COR-L47 (cell line): ENCODE measurements at regions not wholly inside any gene's neighbourhood (a gene's known extent, or its start where the extent isn't known, plus 50 kb on each side); places are given as distances from the start of the nearest gene placed in this dataset.
"Not testable (repeated sequence)": the region's sequence is repeated elsewhere in the genome, so short reads cannot be mapped to it uniquely, and the experiment has no call there.

Source experiments
- DNase-seq: peaks from one replicate; lab custom pipeline; 2025; lab: John Stamatoyannopoulos, UW

GRCh38 chr10:106296750-106297392, 867.6 kb downstream of the SORCS1 start:
- DNase-seq: no peak

GRCh38 chr10:106284802-106285587, 879.5 kb downstream of the SORCS1 start:
- DNase-seq: no peak

- DNase-seq: no peak
These were observed 883.5 kb downstream of the SORCS1 start for GRCh38 chr10:106280896-106281460.

GRCh38 chr10:106278383-106278782, 886.1 kb downstream of the SORCS1 start:
- no peak for DNase-seq

DNA sequence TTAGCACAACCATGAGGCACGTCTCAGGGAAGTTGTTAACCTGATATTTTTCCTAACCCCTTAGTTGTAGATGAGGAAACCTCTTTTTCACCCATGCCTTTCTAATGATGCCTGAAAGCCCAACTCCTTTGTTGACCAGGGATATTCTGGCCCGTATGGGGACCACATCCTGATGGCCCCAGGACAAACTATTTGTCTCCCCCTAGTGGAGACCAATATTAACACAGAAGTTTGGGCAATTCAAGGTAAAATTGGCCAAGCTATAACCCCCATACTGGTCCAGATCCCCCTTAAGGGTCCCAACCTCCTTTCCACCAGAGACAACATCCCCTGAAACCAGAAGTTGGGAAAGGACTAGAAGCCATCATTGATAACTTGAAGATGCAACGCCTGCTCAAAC, 893.3 kb downstream of the SORCS1 start:
- DNase-seq: no peak

DNA sequence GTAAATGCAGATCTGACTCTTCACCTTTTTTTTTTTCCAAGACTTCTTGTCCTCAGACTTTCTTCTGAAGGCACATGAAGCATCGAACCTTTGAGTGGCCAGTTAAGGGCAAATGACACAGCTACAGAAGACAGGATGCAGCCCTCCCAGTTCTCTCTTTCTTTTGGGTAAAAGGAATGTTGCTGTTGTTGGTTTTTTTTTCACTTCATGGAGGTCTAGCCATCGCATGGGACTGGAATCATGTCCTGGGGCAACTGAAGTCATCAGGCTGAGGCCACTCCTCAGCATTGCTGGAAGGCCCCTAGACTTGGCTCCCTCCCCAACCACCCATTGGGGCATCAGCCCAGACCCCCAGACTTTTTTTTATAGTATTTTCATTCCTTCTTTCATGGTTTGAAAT, 896.5 kb downstream of the SORCS1 start:
- no peak for DNase-seq

DNA sequence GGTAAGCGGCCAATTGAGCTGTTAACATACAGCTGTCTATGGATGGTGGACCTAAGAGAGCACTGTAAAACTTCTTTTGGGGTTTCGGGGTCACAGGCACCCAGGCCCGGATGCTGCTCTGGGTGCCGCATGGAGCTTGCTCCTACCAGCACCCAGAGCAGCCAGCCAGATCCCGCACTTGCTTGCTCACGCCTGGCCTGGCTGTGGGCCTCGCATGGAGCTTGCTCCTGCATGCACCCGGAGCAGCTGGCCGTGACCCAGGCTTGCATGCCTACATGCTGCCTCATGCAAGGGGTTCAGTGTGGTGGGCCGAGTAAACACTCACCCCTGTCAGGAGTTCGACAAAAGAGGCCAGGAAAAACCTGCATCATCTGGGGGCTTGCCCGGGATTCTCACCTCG, 896.9 kb downstream of the SORCS1 start:
- DNase-seq: no peak

DNA sequence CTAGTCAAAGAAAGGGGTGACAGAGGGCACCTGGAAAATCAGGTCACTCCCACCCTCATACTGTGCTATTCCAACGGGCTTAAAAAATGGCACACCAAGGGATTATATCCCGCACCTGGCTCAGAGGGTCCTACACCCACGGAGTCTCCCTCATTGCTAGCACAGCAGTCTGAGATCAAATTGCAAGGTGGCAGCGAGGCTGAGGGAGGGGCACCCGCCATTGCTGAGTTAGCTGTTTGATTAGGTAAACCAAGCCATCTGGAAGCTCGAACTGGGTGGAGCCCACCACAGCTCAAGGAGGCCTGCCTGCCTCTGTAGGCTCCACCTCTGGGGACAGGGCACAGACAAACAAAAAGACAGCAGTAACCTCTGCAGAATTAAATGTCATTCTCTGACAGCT, 907.1 kb downstream of the SORCS1 start:
- DNase-seq: not testable (repeated sequence)

DNA sequence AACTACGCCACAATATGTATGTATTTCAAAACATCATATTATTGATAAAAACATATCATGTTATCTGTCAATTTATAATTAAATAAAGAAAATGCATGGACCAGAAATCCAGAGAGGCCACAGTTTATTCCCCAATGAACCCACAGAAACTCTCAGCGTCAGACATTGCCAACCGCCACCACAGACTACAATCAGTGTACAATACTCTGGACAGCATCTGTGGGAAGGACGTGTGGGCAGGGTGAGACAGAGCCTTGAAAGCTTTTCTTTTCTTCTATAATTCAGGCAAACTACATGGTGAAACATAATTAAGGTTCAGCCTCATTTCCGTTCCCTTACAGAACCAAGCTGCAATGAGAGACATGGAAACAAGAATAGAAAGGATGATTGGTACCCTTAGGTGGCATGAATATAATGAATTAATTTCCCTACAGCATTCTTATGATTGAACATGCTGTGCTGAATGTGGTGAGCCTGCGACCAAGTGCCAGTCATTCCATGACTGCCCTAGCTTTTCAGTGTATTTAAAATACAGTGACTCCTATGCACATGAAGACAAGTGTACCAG, 909.3 kb downstream of the SORCS1 start:
- DNase-seq: no peak

DNA sequence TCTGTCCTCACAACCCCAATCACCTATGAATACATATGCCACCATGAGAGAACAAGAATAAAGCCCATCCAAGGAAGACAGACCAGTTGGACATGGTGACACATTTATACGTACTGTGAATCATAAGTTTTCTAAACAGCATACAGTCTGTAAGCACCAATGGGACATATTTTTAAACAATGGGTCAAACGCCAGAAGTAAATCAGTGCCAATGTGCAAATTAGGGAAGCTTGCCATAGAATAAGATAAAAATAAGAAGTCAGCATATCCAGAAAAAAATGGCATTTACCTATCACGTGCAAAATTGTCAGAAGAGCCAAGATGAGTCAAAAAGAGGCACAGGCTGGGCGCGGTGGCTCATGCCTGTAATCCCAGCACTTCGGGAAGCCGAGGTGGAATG, 910.4 kb downstream of the SORCS1 start:
- no peak for DNase-seq

DNA sequence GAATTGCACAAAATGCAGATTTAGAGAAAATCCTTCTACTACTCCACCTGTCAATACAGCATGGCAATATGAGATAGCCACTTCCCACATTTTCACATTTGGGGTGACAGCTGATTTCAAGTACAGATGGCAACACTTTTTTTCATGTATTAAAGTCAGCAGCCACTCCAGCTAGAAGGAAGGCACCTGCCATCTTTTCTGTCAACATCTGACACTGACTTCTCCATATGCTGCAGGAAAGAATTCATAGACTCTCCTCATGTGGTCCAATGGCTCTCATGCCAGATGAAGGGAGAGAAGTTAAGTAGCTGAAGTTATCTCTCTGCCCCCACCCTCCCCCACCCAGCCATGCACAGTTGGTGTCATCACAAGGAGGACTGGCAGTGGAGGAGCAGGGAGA, 912.0 kb downstream of the SORCS1 start:
- no peak for DNase-seq

GRCh38 chr10:106251573-106251972, 912.9 kb downstream of the SORCS1 start:
- DNase-seq: no peak

DNA sequence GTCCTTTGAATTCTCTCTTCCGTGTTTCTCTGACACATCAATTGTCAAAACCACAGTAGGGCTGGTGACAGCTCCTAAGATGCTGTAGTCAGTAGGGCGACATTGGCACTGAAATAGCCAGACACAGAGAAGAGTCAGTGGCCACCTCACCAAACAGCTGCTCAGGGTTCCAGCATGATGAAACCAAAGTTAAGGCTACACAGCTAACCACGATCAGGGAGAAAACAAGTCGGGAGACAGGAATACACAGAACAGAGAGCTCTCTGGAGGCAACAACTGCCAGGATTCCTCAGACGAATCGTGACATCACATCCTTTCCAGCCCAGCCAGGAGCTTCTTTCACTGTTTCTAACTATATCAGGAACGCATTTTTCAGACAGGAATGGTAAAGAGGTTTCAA, 922.2 kb downstream of the SORCS1 start:
- DNase-seq: no peak

GRCh38 chr10:106226828-106227227, 937.7 kb downstream of the SORCS1 start:
- no peak for DNase-seq

DNA sequence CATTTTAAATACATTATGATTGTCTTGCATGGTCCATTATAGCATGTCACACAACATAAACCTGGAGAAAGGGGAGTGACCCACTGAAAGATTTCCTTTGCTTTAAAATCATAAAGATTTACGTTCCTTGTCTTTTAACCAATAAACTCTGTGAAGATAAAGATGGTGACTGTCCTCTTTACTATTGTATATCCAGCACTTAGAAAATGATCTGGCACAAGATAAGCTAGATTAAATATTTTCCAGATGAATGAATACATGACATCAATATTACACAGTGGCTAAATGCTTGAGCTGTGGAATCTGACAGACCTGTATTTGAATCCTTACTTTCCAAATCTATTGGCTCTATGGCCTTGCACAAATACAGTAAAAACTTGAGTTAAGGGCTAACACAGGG, 938.4 kb downstream of the SORCS1 start:
- DNase-seq: no peak

DNA sequence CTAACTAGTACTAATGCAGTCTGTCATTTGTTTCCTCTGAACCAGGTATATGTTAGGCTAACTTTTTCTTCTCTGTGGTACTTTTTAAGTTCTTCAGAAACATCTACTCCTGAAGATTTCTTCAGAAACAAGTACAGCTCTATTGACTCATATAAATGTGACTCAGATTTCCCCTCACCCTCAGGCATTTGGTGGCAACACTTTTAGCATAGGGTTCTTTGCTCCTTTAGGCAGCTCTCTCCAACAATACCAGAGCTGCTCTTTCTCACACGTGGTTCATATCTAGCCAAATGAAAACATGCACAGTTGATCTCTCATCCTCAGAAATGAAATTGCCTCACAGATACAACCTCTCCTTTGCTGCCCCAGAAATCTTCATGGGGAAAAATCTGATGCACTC, 939.8 kb downstream of the SORCS1 start:
- DNase-seq: no peak

GRCh38 chr10:106217627-106218026, 946.9 kb downstream of the SORCS1 start:
- no peak for DNase-seq

GRCh38 chr10:106216085-106216484, 948.4 kb downstream of the SORCS1 start:
- DNase-seq: no peak

DNA sequence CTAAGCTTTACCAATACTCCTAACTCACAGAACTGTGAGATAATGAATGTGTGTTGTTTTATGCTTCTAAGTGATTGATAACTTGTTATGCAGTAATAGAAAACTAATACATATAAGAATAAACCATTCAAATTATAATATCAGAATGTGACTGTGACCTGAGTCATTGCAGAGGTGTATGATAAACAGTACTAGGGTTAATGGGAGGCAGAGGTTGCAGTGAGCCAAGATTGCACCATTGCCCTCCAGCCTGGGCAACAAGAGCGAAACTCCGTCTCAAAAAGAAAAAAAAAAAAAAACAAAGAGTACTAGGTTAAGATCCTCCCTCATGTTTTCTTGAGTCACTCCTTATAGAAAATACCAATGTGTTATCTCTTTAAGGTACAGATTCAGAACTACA, 950.3 kb downstream of the SORCS1 start:
- DNase-seq: no peak

DNA sequence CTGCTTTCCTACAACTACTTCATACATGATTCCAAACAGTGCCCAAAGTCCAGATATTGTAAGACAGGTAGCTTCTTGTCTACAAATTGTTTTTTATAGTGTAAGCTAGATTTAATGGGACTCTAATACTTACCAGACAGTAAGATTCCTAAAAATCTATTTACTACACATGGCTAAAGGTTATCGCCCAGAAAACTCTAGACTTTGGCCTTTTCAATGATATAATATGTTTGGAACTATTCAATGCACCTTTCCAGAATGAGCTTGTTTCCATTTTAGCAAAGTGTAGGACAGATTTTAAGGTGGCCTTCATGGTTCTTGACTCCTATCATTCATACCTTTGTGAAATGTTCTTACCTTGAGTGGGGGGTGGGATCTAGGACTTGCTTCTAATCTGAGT, 951.0 kb downstream of the SORCS1 start:
- no peak for DNase-seq

DNA sequence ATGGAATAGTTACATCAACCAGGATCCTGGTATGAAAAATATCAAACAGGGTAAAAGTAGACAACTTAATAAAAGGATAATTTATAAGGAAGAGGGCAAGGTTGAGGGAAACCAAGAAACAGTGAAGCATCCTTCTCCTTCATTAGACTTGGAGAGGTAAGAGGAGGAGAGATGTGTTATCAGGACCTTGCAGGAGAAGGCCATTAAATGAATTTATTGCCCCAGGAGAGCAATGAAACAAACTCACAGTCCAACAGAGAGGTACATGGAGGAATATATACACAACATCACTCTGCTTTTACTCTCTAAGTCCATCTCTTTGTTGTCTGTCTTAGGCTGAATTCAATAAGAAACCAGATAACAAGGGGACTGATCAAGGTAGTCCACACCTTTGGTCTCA, 966.2 kb downstream of the SORCS1 start:
- DNase-seq: no peak

DNA sequence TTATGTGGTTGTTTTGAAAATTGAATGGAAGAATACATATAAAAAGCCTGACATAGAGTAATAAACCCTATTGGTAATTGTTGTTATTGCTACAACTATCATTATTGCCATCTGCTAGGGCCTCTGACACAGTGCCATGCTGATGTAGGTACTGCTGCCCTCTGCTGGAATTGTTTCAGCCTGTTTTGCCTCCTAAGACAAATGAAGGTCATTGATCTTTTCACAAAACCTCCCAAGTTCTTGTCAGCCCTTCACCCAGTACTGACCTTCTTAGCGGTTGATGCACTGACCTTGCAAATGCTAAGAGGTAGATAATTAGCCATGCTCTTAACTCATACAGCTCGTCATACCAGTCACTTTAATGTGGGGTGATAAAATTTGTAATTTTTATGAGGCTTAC, 975.2 kb downstream of the SORCS1 start:
- peak; percentile 11 for DNase-seq

- DNase-seq: no peak
These were observed 978.6 kb downstream of the SORCS1 start for GRCh38 chr10:106185951-106186350.
